Right ventricle myocardium inferior (tissue), 1 donor: ENCODE measurements at regions not wholly inside any gene's neighbourhood (a gene's known extent, or its start where the extent isn't known, plus 50 kb on each side); places are given as distances from the start of the nearest gene placed in this dataset.

ENCODE experiments used
- ATAC-seq: fragments of 200-7000 bp; cut with Tn5 transposase; one replicate; pipeline ENCODE4 v1.9.1; 2020; ENCODE audit warnings: mild to moderate bottlenecking, moderate library complexity
- DNase-seq: peaks from one replicate; pipeline ENCODE4 v3.0.0; 2021; ENCODE audit errors: missing footprints
- intact Hi-C: fragments of 100-400 bp; cut with DNase I; formaldehyde crosslinking; loops from one replicate; pipeline ENCODE4 v1.11.0; 2022
- donor health status: DM: no; HTN: yes; CAD: no; lungs with severe emphysema.

- ATAC-seq (no peak), DNase-seq (no peak)
- intact Hi-C loops = no loop called here
Observed at GRCh38 chr4:157655096-157655809, 434.7 kb downstream of the GRIA2 start.

DNA sequence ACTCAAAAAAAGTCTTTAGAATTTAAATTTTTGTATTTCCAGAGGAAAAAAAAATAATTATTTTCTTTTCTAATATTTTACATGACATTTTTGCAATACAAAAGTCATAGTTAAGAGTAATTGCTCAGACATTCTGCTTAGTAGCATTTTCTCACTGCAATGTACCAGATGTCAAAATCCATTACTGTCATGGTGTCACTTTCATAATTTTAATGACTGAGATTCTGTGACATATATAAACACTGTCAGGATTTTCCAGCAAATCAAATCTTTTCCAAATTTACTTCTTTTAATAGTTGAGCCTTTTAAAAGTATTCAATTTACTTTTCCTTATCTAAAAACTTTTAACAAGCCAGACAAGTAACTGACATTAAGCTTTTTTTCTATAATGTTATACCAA lies 422.7 kb downstream of the GRIA2 start:
- intact Hi-C loops = no loop called here
- ATAC-seq = no peak
- no peak for DNase-seq

GRCh38 chr4:157634057-157634456 lies 413.5 kb downstream of the GRIA2 start:
- no peak for DNase-seq

GRCh38 chr4:157616741-157617472 lies 396.4 kb downstream of the GRIA2 start:
- intact Hi-C loops = no loop called here
- no peak for DNase-seq
- no peak for ATAC-seq

More at GRCh38 chr4:157634057-157634456, 413.5 kb downstream of the GRIA2 start:
- no peak for ATAC-seq
- intact Hi-C loops = no loop called here

GRCh38 chr4:157607996-157608395 lies 387.5 kb downstream of the GRIA2 start:
- ATAC-seq (no peak), DNase-seq (no peak)
- intact Hi-C loops = no loop called here

DNA sequence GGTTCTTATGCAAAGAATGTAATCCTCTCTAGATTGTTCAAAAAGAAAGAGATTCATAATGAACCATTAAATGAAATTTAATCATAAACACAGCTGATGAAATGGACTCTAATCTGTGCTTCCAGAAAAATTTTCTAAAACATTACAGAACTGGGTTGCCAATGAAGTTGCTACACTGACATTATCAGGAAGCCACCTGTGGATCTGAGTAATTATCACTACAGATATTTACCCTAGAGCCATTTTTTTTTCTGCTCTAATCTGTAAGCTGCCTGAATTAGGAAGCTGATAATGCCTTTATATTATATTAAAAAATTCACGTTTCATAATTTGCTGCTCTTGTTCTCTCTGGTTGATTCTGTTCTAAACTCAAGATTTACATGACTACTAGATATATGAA lies 380.1 kb downstream of the GRIA2 start:
- ATAC-seq (no peak), DNase-seq (no peak)
- intact Hi-C loops = no loop called here

DNA sequence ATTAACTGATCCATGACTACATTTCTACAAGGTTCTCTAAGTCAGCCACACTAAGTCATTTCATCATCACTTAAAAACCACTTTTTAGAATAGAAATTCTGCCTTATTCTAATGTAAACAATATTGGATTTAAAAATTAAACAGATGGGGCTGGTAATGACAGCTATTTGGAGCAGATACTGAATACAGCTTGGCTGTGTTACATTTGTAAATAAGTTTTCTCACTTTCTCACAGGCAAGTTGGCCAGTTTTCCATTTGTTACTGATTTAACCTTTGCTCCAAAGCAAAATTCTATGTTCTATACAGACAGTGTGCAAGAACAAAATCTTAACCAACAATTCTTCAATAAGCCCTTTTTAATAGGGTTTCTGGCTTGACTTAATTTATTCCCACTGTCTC lies 370.7 kb downstream of the GRIA2 start:
- no peak for ATAC-seq
- intact Hi-C loops = no loop called here
- DNase-seq = no peak

- DNase-seq (no peak), ATAC-seq (no peak)
- intact Hi-C loops = no loop called here
Observed at GRCh38 chr4:157590679-157591078, 370.2 kb downstream of the GRIA2 start.

DNA sequence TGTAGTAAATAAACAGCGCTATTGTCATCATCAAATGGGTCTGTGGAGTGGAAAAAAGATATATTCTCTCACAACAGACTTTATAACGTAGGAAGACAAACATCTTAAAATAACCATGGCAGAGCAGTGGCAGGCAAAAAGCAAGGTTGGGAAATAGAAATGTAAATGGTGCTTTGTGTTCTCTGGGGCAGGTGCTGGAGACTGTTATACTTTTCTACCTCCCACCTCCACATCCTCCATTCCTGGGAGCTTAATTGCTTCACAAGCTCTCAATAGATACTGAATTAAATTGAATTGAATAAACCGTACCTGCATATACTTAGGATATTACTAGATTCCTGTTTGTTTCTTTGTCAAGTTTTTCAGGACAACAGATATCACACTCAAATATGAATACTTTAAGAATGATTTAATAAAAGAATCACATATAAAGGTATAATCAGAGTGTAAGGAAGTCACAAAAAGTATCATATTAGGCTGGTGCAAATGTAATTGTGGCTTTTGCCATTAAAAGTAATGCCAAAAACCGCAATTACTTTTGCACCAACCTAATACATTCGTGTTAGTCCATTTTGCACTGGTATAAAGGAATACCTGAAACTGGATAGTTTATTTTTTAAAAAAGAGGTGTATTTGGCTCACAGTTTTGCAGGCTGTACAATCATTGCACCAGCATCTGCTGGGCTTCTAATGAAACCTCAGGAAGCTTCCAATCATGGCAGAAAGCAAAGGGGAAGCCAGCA lies 367.3 kb downstream of the GRIA2 start:
- no peak for ATAC-seq
- no peak for DNase-seq
- intact Hi-C loops = no loop called here

DNA sequence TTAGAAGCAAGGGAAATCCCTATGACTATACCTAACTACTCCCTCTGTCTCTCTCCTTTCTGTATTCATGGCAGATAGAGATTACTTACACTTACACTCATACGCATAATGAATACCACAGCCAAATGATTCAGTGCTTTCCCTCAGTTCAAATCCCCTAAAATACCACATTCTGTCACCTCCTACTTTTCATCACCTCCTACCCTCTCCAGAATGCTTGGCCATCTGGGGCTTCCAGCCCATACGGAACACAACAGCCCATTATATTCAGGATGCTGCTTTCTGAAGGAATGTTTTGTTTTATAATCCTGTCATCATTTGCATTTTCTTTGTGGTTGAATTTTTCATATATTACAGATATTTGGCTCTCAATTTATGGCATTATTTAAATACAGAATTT lies 361.6 kb downstream of the GRIA2 start:
- DNase-seq = no peak
- no peak for ATAC-seq
- intact Hi-C loops = no loop called here

DNA sequence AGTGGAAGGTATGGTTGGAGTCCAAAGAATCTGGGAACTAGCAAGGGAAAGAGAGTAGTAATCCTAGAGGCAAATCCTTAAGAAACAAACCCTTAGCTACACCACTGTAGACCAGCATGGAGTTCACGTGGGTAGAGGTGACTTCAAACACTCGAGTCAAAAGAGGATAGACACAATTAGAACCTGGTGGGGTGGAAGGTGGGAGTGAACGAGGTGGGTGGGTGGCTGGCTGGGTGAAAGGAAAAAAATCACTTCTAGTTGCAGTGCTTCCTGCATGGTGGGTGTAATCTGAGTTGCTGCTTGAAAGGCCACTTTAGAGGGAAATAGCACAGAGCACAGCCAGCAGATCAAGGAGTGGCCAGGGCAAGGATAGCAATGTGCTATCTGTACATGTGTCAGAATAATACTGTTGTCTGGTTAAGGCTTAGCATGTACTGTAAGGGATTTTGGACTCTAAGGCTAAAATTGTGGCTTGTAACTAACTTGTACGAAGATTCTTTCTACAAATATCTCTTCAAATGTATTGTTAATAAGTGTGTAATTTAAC lies 356.2 kb downstream of the GRIA2 start:
- ATAC-seq = no peak
- DNase-seq = no peak
- intact Hi-C loops = no loop called here

DNA sequence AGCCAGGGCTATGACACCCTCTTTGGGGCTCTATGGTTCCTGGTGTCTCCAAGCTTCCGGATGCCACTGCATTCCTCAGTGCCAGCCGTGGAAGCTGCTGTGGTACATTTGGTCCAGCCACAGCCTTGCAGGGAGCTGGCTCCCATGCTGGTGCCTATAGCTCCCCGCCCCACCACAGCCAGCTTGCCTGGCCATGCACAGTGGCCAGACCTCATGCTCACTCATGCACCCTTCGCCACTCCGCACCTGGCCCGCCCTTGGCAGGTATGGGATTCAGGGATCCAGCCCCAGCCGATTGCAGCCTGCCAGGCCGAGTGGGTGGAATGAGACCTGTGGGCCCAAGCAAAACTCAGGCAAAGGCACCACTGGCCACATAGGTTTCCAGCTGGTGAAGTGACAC lies 354.8 kb downstream of the GRIA2 start:
- intact Hi-C loops = no loop called here
- DNase-seq = peak; percentile 51
- no peak for ATAC-seq

GRCh38 chr4:157574606-157575005 lies 354.1 kb downstream of the GRIA2 start:
- DNase-seq (peak; percentile 50), ATAC-seq (no peak)
- intact Hi-C loops = no loop called here

GRCh38 chr4:157572951-157573350 lies 352.4 kb downstream of the GRIA2 start:
- ATAC-seq (no peak), DNase-seq (no peak)
- intact Hi-C loops = no loop called here

DNA sequence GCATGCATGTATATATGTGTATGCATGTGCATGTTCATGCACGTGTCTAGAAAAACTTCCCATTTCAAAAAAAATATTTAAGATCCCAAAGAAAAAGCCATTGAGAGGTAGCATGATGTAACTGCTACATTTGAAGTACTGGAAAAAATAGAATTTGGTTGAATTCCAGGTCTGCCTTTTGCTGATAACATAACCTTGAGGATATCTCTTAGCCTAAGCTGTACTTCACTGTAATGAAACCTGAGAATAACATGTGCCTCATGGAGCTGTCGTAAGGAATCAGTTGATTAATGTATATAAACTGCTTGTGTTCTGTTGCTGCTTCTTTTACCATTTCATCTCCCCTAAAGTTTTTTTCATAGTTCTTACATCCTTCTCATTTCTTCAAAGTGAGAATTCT lies 351.8 kb downstream of the GRIA2 start:
- ATAC-seq (no peak), DNase-seq (no peak)
- intact Hi-C loops = no loop called here

DNA sequence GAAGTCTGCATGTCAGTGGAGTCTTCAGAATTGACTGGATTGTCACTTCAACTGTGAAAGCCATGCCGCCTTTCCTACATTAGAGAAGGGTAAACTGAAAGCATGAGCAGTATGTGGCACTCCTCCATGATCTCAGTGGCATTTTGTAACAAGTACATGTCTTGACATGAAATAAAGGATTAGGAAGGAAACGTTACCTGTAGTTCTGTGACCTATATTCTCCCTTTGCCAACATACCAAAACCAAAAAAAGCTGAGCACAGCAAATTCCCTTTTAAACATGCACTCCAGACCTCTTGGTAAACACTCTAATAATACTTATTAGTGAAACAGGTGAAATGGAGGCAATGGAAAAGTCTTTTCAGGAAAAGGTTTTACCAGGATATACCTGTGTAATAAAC lies 344.2 kb downstream of the GRIA2 start:
- DNase-seq = no peak
- intact Hi-C loops = no loop called here

DNA sequence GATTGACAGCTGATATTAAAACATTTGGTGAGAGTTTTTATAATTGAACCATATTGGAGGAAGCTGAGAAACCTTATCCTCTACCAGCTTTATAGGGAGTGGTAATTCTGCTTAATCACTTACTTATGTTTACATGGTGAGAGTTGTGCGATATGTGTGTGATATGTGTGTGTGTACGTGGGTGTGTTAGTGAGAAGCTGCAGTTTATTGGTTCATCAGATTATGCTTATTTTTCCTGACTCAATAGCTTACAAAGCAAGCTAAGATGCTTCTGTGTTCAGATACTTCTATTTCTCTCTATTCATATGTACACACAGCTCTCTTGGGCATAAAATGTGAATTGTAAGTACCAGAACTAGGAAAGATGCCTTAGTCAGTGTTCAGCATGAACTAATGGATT lies 343.7 kb downstream of the GRIA2 start:
- intact Hi-C loops = no loop called here
- no peak for DNase-seq
- ATAC-seq = no peak

More for the DNA sequence above, 344.2 kb downstream of the GRIA2 start:
- no peak for ATAC-seq

GRCh38 chr4:157558016-157558415 lies 337.5 kb downstream of the GRIA2 start:
- ATAC-seq = no peak
- intact Hi-C loops = no loop called here

GRCh38 chr4:157550028-157550427 lies 329.5 kb downstream of the GRIA2 start:
- ATAC-seq = no peak
- no peak for DNase-seq
- intact Hi-C loops = no loop called here

More at GRCh38 chr4:157558016-157558415, 337.5 kb downstream of the GRIA2 start:
- no peak for DNase-seq

- intact Hi-C loops = no loop called here
- DNase-seq = no peak
- ATAC-seq = no peak
Observed at GRCh38 chr4:157527954-157528353, 307.4 kb downstream of the GRIA2 start.
